22Rv1 (cell line): ENCODE measurements at regions not wholly inside any gene's neighbourhood (a gene's known extent, or its start where the extent isn't known, plus 50 kb on each side); places are given as distances from the start of the nearest gene placed in this dataset.

Experiments used
- H3K27ac ChIP-seq: fragments of 450-650 bp; 2 replicates; pipeline ENCODE4 v1.5.1; 2017
- CTCF ChIP-seq: fragments of 450-650 bp; IDR thresholded peaks from 2 replicates; pipeline ENCODE4 v1.5.1; 2017; ENCODE audit warnings: mild to moderate bottlenecking
- ZFX ChIP-seq: fragments of 450-650 bp; IDR thresholded peaks from 2 replicates; pipeline ENCODE4 v1.6.1; 2017; ENCODE audit warnings: antibody characterized with exemption, borderline replicate concordance

GRCh38 chr7:106788637-106789036 is 76.4 kb upstream of the PIK3CG start:
- H3K27ac ChIP-seq: no peak overlapping the region
- TF ChIP-seq ZFX: no peak
- no peak for TF ChIP-seq CTCF

GRCh38 chr7:106791526-106791925 is 73.6 kb upstream of the PIK3CG start:
- no peak overlapping the region for H3K27ac ChIP-seq
- TF ChIP-seq CTCF (no peak), ZFX (no peak)

- no peak overlapping the region for H3K27ac ChIP-seq
Observed at GRCh38 chr7:106792233-106792926, 72.7 kb upstream of the PIK3CG start.

GRCh38 chr7:106793015-106793975 is 71.8 kb upstream of the PIK3CG start:
- TF ChIP-seq CTCF (peak; percentile 91), ZFX (no peak)

More at GRCh38 chr7:106792233-106792926, 72.7 kb upstream of the PIK3CG start:
- no peak for TF ChIP-seq CTCF
- TF ChIP-seq ZFX: no peak

GRCh38 chr7:106794276-106795083 is 70.6 kb upstream of the PIK3CG start:
- no peak for TF ChIP-seq CTCF
- no peak for TF ChIP-seq ZFX
- no peak overlapping the region for H3K27ac ChIP-seq

More at GRCh38 chr7:106793015-106793975, 71.8 kb upstream of the PIK3CG start:
- H3K27ac ChIP-seq: no peak overlapping the region

- no peak overlapping the region for H3K27ac ChIP-seq
- TF ChIP-seq ZFX (no peak), CTCF (no peak)
Observed at GRCh38 chr7:106795084-106795876, 69.8 kb upstream of the PIK3CG start.
